ELR (cell line): ENCODE measurements at regions not wholly inside any gene's neighbourhood (a gene's known extent, or its start where the extent isn't known, plus 50 kb on each side); places are given as distances from the start of the nearest gene placed in this dataset.
"Not testable (repeated sequence)": the region's sequence is repeated elsewhere in the genome, so short reads cannot be mapped to it uniquely, and the experiment has no call there.

Experiments
- DNase-seq: peaks from one replicate; pipeline ENCODE4 v3.0.0-alpha.2; 2015; ENCODE audit warnings: low read depth

DNA sequence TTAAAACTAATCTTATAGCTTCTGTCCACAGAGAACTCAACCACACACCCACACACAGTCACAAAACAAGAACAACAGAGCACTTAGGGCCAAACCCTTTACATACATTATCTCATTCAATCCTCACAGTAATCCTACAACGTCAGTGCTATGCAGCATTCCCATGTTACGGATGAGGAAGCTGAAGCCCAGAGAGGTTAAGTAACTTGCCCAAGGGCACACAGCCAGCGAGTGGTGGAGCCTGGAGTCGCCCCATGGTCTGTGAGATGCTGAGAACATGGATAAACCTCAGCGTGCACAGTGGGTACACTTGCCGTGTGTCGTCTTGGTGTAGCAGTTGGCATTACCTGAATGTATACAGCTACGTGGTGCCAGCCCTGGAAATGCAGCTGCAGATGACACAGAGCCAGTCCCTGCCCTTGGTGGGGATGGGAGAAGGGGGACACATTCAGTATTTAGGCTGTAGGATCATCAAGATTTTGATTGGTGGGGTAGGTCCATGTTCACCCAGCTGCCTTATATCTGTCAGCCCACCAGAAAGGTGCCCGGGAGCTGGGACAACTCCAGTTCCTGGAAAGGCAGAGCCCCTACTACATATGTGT lies 177.0 kb downstream of the IRF8 start:
- no peak for DNase-seq

DNA sequence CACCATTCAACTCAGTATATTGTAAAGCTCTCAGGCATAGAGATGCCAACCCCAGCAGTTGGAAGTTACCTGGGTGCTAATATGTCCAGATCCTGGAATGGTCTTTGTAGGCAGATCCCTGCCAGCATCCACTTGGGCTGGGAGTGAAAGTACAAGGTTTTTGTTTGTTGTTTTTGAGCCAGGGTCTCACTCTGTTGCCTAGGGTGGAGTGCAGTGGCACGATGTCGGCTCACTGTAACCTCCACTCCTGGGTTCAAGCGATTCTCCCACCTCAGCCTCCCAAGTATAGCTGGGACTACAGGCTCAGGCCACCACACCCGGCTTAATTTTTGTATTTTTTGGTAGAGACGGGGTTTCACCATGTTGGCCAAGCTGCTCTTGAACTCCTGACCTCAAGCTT lies 177.6 kb downstream of the IRF8 start:
- no peak for DNase-seq

DNA sequence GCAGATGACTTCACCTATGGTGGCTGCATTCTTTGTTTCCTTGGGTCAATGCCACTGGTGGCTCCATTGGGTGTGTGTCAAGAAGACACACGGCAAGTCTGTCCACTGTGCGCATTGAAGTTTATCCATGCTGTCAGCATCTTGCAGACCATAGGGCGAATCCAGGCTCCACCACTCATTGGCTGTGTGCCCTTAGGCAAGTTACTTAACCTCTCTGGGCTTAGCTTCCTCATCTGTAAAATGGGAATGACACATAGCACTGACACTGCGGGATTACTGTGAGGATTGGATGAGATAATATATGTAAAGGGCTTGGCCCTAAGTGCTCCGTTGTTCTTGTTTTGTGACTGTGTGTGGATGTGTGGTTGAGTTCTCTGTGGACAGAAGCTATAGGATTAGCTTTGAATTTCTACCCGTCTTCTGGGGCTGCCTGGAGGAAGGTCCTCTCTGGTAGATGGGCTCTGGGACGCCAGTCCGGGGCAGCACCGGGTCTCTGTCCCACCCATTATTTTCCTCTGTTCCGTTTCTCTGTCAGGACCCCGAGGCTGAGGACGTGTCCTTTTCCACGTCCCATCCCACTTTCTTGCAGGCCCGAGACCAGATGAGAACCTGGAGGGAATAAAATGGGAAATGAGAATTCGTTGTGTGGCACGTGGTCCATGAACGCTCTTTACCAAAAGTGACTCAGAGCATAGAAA lies 178.4 kb downstream of the IRF8 start:
- DNase-seq = no peak

DNA sequence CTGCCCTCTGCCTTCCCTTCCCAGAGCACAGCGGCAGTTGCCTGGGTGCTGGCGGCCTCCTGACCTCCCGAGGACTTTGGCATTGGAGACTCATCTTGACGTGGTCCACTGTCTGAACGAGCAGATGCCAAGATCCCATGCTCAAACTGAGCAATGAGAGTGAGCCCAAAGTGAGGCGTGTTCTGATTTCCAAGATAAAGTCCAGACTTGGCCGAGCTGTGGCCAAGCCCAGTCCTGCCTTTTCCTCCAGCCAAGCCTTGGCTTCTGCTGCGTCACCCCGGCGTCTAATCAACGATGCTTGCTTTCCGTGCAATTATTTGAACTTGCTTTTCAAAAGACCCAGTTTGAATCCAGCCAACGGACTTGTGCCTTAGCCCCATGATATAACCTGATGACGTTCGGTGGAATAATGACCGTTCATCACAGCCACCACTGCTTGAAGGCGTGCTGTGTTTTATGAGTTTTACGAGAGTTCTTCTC lies 179.2 kb downstream of the IRF8 start:
- peak; percentile 26 for DNase-seq

DNA sequence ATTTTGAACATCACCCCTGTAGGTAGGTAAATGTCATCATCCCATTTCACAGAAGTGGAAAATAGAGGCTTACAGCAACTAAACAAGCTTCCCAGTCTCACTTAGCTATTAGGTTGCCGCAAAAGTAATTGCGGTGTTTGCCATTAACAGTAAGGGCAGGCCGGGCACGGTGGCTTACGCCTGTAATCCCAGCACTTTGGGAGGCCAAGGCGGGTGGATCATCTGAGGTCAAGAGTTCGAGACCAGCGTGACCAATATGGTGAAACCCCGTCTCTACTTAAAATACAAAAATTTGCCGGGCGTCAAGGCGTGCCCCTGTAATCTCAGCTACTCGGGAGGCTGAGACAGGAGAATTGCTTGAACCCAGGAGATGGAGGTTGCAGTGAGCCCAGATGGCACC lies 179.7 kb downstream of the IRF8 start:
- not testable (repeated sequence) for DNase-seq

DNA sequence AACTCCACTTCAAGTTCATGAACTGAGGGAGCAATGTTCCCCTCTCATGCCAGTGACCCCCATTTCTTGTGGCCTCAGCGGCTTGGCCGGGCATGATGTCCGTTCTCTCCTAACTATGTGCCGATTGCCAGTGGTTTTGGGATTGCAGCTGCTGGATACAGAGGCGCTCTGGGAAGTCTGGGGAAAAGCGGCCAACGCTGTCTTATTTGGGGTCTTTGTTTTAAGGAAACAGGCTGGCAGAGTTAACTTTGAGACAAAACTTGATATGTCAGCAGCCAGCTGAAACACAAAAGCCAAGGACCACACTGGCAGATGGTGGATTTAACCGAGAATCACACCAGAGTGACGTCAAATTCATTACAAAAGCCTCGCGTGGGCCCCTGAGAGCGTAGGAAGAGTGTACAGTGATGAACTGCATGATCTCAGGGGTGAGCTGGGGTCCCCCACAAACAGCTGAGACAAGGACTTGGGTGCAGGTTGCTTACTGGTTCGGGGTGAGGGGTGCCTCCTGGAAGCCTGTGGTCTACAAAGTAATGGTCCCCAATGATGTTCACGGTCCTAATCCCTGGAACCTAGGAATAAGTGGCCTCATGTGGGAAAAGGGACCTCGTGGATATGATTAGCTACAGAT lies 180.4 kb downstream of the IRF8 start:
- DNase-seq = no peak

DNA sequence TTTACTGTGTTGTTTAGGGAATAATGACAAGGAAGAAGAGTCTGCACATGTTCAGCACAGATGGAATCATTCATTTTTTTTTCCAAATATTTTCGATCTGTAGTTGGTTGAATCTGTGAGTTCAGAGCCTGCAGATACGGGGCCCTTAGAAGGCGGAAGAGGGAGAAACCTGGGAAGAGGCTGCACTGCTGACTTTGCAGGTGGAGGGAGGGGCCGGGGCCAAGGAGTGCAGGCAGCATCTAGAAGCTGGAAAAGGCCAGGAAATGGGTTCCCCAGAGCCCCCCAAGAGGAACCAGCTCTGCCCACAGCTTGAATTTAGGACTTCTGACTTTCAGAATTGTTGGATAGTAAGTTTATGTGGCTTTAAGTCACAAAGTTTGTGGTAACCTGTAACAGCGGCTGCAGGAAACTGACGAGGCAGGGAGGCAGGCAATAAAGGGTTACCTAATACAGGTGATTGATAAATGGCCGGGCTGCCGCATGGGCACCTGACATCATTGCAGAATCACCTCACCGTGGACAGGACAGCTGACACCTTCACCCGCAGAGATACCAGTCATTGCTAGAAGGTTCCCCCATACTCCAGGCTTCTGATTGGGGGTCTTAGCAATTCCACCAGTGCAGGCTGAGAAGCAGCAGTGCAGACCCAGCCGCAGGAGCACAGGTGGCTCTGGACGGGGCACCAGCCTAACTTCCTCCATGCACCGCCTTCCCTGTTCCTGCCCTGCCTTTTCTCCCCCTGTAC lies 181.3 kb downstream of the IRF8 start:
- no peak for DNase-seq

DNA sequence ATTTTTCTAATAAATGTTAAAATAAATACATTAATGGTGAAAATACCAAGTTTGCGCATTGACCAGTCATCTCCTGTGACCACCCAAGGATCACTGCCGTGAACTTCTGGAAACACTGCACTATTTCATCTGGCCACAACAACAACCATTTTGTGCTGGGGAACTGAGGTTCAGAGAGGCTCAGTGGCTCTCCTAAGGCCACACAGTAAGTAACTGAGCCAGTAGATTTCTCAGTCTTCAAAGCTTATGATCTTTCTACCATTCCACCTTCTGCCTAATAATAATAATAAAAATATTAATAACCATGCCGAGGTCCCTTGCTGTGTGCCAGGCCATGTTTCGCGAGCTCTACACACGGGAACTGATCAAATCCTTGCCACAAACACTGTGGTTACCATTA lies 182.0 kb downstream of the IRF8 start:
- no peak for DNase-seq

DNA sequence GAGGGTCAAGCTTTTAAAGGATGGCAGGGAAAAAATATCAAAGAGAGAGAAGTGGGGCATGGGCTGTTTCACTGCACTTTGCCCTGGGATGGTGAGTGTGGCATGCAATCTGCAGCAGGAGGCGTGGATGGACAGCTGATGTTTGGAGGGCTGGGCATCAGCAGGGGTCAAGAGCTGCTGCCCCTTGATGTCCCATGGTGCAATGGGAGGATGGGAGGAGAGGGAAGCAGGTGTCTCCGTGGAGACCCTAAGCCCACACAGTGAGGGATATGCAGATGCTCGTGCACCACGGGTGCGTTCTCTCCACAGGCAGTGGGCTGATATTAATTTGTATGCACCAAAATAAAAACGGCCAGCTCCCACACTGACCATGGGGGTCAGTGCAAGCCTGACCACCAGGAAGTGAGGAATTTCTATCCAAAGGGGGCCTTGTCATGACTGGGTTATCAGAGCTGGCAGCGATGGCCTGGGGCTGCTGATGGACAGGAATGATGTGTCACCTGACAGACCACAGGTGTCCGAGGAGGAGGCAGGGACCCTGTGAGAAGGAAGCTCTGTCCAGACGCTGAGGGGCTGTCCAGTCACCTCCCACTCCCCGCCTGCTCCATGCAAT lies 183.6 kb downstream of the IRF8 start:
- DNase-seq = no peak

DNA sequence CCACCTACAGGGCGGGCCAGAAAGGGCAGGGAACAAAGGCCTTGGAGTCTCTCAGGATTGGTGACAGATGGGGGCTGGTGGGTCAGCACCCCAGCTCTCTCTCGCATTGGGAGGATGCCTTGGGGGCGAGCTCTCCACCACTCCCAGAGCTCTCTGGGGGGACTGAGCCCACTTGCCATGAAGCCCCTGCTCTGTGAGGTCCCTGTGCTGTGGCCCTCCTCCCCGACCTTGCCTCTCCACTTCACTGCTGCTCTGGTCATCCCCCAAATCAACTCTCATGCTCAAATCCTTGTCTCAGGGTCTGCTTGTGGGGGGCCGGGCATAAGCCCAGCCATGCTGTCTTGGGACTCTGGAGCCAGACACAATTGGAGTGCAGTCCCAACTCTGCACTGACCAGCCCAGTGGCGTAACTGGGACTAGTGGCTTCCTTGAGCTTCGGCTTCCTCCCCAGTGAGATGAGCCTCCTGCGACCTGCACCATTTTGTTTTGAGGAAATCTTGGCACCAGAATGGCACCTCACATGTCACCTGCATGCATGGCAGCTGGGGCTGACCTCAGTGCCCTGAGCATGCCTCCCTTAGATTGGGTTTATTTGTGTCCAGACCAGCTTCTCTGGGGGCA lies 184.5 kb downstream of the IRF8 start:
- DNase-seq = no peak

DNA sequence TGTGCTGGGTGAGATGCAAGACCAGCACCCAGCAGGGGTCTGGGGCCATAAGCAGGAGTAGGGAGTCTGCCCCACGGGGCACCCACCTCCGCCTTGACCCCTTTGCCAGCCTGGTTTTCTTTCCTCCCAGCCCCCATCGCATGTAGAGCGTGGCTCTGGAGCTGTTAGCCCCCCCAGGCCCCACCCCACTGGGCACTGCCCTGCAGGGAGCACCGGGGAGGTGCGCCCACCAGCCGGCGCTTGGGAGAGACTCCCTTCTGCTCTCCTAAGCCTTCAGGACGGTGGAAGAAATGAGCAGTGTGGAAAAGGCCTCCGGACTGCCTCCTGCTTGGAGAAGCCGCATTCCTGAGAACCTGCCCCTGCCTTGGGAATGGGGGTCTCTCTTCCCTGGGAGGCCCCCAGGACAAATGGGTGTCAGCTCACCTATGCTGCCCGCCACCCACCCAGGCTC lies 186.2 kb downstream of the IRF8 start:
- DNase-seq = no peak

DNA sequence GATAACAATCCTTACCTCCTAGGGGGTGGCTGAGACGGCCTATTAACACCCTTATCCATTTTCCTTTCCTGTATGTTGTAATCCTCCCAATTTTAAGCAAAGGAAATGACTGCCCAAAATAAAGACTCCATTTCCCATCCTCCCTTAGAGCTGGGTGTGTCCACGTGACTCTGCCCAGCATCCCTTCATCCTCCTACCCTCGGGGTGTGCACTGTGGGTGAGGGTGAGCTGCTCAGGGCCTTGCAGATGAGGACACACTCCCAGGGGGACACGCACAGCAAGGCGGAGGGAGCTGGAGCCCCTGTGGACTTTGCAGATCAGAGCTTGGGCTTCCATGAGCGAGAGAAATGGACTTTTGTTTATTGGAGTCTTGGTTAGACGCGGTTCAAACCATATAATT lies 186.8 kb downstream of the IRF8 start:
- no peak for DNase-seq

DNA sequence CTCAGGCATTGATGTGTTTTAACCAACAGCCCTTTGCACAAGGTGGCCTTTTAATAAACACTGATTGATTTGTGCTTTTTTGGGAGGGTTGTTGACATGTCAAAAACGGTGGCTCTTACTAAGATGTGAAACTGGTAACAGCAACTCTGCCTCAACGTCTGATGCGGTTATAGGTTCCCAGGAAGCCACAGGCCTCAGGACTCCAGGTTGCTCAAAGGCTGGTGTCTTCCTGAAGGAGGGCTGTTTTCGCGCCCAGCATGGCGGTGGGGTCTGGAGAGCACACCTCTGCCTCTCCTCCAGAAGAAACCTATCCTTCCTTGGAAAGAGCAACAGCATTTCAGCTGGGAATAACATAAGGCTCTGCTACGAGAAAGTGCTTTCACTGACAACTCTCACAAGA lies 187.5 kb downstream of the IRF8 start:
- DNase-seq = no peak

DNA sequence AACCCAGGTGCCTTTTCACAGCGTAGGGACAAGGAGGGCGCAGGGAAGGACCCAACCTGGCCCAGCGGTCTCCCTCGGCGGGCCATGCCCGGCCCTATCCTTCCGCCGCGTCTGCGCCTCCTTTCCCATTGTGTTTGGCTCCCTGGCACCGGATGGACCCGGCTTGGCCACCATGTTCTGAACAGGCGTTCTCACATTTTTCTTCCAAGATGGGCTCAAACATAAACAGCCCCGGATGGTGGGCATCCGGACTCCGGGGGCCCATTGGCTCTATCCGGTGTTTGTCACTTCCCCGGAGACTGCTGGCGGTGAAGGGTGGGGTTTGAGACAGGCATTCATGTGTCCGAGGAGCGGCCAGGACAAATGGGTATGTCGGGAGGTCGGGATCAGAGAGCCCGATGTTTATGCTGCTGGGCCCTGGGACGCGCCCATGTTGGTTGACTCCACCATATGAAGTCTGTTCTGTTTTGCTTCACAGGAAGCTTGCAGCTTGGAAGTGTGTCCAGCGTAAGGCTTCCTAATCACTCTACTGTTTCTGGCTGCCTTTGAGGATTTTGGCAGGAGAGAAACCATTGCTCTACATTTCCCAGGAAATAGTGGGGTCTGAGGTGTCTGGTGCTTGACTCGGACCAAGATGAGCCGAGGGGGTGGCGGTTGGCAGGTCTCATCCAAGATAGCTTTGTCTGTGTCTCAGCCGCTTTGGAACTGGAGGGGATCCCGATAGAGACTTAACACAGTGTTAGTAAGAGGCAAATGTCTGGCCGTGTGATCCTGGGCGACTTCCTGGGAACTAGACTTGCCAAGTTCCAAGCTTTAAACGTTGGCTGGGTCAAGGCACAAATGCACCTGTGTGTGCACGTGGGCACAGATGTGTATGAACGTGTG lies 188.3 kb downstream of the IRF8 start:
- DNase-seq = no peak

DNA sequence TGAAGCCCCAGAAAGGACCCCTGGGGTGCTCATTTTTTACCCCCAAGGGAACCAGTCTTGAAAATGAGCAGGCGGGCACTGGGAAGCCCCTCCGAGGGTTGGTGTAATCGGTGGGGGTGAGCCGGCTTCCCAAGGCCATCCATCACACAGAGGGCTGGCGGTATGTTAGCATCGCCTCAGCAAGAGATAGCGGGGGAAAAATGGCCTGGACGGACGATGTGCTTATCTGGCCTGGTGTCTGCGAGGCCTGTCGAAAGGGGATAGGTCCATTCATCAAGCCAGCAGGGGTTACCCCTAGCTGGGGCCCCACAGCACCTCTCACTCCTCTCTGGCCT lies 188.9 kb downstream of the IRF8 start:
- no peak for DNase-seq

DNA sequence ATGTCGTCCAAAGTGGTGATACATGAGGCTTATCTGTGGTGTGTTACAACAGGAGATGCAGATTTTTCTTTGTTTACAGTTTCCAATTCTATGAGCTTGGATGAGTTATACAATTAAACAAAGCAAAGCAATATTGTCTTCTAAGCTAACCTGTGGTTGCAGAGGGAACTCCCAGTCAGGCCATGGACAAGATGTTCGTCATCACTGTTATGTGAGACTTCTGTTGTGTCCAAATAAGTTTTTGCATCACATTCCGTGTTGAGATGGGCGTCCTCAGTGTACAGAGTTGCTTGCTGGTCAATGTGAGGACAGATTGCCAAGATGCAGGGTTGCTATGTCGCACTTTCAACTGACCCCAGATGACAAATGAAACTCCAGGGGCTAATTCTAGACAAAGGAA lies 189.3 kb downstream of the IRF8 start:
- DNase-seq = no peak

DNA sequence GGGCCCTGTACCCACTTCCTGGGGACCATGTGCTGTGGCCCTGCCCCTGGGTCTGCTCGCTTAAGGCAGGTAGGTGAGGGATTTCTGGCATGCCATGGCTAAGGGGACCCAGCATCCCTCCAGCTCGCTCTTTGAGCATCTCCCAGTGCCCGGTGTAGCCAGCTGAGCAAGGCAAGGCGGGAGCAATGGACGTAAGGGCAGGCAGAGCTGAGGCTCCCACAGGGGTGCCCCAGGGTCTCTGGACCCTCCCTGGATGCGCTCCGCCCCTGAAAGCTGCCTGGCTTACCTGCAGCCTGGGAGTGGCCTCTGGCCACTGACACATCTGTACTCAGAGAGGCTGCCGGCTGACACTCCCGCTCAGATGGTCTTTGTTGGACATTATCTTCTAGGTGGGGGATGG lies 189.9 kb downstream of the IRF8 start:
- DNase-seq = no peak

DNA sequence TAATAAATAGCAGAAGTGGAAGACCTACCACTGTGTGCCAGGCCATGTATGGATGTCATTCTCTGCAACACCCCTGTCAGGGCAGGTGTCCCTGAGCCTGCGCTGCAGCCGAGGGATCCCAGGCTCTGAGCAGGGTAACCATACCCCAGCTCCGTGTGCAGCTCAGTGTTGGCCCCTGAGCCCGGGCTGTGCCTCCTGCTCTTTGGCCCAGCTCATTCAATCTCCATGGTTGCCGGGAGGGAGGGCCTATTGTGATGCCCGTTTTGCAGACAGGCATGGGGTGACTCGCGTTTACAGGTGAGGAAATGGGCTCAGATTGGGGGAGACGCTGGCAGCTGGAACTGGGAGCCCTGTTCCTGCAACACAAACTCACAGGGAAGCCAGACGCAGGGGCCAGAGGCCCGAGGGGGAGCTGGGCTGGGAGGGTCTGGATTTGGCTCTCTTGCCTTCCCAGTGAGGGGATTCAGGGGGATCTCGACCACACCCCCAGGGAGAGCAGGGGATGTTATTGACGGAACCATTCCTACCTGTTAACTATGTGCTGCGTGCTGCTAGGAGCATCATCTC lies 190.5 kb downstream of the IRF8 start:
- DNase-seq = no peak

DNA sequence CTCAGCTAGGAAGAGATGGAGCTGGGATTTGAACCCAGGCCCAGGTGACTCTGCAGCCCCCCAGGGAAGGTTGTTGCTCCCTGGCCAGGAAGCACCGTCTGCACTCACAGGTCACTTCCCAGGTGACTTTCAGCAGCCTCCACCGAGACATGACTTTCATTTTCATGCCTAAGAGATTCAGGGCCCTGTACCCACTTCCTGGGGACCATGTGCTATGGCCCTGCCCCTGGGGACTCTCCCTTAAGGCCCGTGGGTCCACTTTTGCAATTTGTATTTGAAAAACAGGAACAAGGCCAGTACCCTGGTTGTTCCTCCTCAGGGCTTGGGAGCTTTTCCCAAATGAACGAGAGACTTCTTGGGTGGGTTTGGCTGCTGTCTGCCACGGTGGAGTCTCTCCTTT lies 191.0 kb downstream of the IRF8 start:
- DNase-seq = no peak

DNA sequence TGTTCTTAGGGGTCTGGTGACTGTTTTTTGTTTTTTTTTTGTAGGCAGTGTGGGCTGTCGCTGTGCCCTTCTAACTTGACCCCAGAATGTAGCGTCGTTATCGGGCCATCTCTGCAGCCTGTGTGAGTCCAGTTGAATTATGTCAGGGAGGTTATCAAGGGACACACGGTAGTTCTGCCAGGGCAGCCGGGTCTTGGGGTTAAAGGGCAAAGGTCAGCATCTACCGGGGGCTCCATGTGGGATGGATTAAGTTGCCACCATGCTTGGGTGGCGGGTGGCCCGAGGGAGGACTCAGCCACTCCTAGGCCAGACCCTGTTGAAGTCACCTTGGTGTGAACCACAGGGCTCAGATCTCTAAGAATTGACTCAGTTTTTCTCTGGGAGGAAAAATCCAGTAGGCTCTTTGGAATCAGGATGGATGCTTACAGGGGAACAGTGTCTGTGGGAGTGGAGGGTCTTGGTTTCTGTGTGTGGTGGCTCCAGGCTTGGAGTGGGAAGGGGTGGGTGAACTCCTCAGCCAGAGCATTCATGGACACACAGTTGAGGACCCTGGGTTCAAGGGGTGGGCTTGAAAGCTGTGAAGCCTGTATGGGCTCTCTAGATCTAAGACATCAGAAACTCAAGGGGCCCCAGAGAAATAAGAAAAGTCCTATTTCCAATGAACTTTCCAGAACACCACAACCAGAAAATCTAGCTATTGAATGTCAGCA lies 191.7 kb downstream of the IRF8 start:
- no peak for DNase-seq
